ENCODE measurements at regions not wholly inside any gene's neighbourhood (a gene's known extent, or its start where the extent isn't known, plus 50 kb on each side); places are given as distances from the start of the nearest gene placed in this dataset.

DNA sequence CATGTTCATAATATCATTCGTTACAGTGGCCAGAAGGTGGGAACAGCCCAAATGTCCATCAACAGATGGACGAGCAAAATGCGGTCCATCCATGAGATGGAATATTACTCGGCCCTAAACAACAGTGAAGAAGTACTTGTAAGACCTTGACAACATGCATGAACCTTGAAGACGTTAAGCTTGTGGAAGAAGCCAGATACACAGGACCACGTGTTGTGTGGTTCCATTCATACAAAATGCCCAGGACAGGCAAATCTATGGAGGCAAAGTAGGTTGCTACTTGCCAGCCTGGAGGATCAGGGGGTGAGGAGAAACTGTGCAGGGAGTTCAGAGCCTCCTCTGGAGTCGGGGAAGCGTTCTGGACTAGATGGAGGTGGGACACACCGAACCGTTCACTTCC lies 207.1 kb downstream of the ERMARD start:
- TF ChIP-seq TAF7 (optimal IDR thresholded peaks at IDR 0.05; ENCODE audit: borderline replicate concordance, low read depth, low read length) (no peak), POLR2AphosphoS5 (IDR thresholded peaks at IDR 0.05; ENCODE audit: low read depth, low read length) (no peak), SRF (IDR thresholded peaks at IDR 0.05; ENCODE audit: low read depth, low read length) (no peak), CTCF (IDR thresholded peaks at IDR 0.05; ENCODE audit: control extremely low read depth in 1 of 3, insufficient read depth in 1 of 3, low read depth in 1 of 3, low read length in 3 of 3) (no peak), EP300 (IDR thresholded peaks at IDR 0.05; ENCODE audit: borderline replicate concordance in 1 of 2, low read depth in 2 of 2, low read length in 2 of 2) (no peak), NRF1 (IDR thresholded peaks at IDR 0.05; ENCODE audit: low read depth, low read length) (no peak), CBX8 (IDR thresholded peaks at IDR 0.05; ENCODE audit: borderline replicate concordance, low read depth, low read length) (no peak), SP2 (IDR thresholded peaks at IDR 0.05; ENCODE audit: low read length) (no peak)
- TF ChIP-seq, protein P1, sequence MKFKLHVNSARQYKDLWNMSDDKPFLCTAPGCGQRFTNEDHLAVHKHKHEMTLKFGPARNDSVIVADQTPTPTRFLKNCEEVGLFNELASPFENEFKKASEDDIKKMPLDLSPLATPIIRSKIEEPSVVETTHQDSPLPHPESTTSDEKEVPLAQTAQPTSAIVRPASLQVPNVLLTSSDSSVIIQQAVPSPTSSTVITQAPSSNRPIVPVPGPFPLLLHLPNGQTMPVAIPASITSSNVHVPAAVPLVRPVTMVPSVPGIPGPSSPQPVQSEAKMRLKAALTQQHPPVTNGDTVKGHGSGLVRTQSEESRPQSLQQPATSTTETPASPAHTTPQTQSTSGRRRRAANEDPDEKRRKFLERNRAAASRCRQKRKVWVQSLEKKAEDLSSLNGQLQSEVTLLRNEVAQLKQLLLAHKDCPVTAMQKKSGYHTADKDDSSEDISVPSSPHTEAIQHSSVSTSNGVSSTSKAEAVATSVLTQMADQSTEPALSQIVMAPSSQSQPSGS (IDR thresholded peaks at IDR 0.05; ENCODE audit: low read length) = no peak

Measured in H1 (cell line).